GM21390 (cell line): ENCODE measurements at regions not wholly inside any gene's neighbourhood (a gene's known extent, or its start where the extent isn't known, plus 50 kb on each side); places are given as distances from the start of the nearest gene placed in this dataset.
A peak's percentile ranks its signal among the peaks of the same experiment; 100 is the strongest.

Experiments
- ATAC-seq: cut with Tn5 transposase; IDR thresholded peaks from one replicate; pipeline ENCODE4 v1.9.1; 2021; ENCODE audit not compliant: unreplicated experiment

DNA sequence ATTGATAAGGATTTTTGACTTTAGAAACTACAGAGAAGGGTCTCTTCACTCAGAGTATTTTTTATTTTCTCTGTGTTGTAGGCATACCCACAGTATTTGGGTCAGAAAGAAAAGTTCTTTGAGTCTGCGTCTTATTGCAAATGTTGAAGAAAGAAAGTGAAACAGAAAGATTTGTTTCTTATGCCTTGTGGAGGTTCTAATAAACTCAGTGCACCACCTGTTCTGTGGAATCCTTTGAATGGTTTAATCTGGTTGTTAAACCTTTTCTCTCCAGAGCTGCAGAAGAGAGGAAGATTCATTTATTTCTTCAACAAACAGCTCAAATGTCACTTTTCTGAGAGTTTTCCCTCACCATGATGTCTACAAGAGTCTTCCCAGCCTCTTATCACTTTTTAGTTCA, 146.6 kb upstream of the PLEKHG7 start:
- peak; percentile 32 for ATAC-seq

DNA sequence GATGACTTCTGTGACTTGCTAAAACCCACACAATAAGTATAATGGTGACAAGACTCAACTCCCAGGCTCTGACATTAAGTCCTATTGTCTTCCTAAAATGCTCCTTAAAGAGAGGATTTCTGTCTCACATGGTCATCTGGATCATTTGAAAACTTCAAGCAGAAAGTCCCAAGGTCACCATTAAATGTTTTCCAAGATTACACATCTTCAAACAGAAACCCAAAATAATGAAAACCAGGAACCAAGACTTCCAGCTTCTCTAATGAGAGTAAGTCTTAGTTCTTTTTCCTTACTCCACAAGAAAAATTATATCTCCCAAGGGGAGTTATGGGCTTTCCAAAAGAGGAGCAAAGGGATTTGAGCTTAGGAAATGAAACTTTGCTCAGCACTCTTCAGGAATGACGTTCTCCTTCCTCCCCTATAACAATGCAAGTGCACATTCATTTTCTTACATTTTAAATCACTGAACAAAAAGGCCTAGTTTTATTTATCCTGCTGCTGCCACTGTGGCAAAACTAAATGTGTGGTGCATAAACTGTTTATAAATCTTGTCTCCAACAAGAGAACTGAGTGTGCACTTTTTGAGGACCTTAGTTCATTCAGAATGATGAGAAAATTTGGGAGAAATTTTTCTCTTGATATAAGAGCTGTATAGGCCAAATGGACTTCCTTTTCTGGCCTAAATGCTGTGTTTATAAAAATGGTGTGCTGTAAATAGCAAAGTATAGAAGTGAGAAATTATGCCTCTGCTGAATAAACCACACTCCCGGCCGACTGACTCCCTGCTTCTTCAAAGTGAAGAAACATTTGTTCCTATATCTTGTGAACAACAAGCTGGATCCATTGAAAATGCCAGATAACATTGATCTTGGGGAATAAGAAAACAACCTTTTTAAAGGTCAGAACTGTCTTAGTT, 148.4 kb upstream of the PLEKHG7 start:
- no peak for ATAC-seq

DNA sequence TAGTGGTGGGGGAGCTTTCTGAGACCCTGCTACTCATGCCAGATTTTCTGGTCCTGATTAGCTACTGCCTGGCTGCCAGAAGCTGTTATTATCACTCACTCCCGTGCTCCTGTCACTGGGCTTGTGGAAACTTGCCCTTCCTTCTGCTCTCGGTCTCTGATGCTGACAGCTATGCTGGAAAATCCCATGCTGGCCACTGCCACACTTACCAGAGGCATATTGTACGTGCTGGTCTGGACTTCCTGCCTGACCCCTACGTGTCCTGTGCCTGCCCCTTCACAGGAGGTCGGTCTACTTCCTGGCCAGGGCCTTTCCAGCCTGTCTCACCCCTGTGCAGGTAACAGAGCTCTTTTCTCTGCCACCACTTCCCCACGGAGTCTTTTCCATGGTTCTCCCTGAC, 149.4 kb upstream of the PLEKHG7 start:
- ATAC-seq: no peak

DNA sequence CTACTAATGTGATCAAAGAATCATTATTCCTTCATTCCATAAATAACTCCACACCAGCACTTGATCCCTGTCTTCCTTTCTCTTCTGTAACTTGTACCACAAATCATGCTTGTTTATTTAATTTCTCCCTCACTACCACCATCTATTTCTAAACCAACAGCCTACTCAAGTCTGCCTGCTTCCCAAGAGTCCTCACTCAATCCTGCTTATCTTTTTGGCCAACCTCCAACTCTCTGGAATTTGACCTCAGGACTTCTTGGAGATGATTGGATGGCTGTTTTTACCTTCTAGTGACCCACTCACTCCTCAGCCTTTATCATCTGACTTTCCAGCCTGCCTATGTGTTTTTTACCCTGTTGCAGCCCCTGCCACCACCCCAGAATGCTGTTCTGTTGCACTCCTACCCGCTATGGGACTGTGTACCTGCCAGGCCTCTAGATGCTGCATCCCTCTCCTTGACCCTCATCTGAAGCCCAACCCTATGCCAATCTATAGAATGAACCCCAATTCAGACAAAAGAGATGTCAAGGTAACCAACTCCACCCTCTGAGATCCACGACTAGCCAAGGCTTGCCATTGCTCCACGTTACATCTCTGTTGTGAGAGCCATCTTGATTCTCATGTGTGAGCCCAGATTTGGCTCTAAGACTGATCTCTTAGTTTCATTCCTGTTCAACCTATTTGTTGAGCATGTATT, 150.2 kb upstream of the PLEKHG7 start:
- no peak for ATAC-seq

DNA sequence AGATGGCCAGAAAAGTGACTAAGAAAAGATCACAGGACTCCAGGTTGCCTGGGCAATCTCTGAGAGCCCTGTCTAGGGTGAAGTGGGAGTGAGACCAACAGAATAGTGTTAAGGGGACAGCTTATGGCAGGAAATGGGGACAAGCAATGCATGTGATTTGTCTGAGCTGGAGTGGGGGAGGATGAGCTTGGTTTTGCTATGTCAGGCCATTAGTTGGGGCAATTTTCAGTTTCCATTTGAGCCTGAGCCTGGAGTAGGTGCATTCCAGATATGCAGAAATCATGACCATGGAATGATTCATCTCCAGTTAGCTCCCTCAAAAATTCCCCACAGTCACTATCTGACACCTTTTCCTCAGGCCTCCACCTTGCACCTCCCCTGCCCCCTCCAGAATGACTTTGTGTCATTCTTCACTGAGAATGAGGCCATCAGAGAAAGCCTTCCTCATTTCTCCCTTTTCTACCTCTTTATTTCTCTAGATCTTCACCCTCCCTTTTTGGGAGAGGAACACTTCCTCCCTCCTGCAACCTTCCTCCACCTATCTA, 150.9 kb upstream of the PLEKHG7 start:
- peak; percentile 72 for ATAC-seq

DNA sequence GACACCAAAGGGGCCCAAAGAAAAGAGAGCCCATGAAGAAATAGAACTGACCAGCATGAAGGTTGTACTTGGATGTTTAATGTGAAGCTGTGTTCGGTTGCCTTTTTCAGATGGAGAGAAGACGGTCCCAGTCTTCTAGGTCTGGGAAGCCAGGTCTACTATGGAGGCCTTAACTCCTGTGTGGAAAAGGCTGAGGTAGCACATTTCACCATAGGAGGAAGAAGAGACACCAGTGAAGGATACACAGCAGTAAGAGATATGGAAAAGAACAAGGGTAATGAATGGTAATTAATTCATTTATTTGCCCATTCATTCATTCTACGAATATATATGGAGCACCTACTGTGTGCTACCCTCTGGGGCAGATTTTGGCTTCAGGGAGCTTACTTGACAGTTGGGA, 151.6 kb upstream of the PLEKHG7 start:
- ATAC-seq: no peak

DNA sequence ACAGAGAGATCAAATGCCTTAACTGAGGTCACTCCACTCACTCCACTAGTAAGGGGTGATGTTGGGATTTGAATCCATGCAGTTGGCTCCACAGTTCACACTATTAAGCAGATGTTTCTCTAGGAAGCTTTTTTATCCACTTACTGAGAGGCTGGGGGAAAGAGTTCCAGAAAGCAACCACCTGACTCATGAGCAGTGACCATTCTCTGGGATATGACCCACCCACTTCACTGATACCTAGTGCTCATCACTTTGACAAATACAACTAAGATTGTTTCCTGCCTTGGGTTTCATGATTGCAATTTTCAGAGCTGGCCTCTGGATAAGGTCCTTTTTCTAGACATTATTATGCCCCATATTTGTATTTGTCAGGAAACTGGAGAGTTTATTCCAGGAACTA, 152.1 kb upstream of the PLEKHG7 start:
- no peak for ATAC-seq

DNA sequence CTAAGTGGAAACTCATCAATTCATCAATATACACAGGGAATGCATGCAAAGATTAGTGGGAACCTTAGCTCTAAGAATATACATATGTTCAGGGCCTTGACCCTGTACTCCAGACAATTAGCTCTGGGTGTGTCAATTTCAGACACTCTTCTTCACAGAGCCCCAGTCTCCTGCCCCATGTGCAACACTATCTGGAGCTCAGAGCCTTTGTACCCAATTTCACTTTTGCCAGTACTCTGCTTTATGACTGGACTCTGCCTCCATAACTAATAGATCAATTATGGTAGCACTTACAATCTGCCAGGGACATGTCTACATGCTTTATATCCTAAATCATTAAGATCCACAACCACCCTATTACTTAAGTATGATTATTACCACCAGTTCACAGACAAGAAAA, 152.5 kb upstream of the PLEKHG7 start:
- ATAC-seq: no peak

DNA sequence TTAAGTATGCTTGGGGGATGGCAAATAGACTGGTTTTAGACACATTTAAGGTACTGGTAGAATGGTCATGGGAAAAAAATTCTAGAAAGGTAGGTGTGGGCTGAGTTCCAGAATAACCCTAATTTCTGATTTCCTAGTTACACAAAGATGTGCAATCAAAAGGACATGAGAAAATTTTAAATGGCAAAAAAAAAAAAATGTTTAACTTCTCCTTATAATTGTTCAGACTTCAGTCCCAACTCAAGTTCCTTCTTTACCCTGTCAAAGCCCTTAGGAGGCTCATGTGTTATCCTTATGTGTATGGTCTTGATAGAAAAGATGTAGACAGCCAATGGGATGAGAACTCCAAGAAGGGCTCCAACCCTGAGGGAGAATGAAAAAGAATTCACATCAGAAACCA, 153.3 kb upstream of the PLEKHG7 start:
- ATAC-seq: no peak

DNA sequence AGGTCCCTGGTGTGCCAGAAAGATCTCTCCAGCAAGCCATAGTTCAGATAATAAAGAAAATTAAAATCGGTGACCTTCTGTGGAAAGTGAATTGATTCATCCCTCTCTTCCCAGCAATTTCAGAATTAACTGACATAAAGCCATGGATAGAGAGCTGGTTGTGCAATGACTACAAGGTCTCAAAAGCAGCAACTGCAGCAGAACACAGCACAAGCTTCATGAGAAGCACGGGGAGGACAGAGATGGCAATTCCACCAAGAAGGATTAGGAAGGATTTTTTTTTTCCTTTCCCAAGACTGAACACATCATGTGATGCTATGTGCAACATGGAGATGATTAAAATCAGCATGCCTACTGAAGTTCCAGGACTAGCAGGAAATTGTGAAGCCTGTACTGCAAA, 154.9 kb upstream of the PLEKHG7 start:
- ATAC-seq: no peak

DNA sequence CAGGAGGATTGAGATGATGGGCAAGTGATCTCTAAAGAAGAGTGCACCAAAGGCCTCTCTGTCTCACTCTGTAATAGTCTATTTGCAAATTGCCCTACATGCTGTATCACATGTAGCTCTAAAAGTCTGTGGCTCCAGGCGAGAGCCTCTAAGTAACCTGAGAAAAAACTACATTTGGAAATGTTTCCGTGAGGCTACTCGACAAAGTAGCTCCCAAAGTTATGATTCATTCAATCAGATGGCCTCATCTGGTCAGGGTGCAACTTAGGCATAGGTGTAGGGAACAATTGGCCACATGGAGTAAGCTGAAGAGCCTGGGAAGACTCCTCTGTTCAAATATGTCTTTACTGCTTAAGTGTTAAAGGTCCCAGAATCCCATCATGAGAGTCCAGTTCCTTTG, 155.4 kb upstream of the PLEKHG7 start:
- ATAC-seq: no peak

DNA sequence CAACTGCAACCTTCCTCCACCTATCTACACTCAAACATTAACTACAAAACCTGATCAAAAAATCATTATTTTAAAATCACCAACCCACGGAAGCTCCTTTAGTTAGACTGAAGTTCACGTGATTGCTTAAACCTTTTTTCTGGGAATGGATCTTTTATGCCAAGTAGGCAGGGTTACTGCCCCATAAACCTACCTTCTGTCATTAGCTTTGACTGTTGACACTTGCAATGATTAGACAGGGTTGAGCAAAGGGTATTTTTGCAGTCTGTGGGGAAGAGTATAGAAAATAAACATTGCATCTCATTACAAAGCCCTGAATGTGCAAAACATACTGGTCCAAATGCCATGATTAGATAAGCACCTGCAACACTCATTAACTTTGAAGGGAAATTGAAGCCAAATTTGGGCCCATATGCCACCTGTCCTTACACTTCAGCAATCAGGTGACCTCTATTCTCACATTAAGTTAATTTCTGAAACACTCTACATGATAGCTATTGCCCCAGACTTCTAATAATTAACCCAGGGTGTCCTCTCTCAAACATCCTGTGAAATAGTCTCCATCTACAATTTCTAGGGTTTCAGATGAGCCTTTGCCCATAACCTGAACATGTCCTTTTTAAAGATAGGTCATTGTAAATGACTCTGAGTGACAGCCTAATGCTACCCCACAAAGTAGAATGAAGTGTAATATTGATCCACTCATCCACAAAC, 156.0 kb upstream of the PLEKHG7 start:
- ATAC-seq: peak; percentile 52

DNA sequence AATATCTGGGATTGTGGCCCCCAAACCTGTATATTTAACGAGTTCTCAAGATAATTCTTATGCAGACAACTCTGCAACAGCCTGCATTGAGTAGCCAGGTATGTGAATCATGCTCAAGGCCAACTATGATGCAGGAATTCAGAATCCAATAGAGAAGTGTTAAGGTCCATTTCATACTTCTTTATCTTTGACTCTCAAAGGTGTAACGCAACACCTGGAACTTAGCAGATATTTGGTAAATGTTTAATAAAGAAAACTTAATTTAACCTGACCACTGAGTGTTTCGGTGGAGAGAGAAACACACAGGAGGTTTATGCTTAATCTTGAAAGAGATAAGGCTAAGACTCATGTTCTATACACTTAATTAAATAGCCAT, 156.5 kb upstream of the PLEKHG7 start:
- no peak for ATAC-seq

DNA sequence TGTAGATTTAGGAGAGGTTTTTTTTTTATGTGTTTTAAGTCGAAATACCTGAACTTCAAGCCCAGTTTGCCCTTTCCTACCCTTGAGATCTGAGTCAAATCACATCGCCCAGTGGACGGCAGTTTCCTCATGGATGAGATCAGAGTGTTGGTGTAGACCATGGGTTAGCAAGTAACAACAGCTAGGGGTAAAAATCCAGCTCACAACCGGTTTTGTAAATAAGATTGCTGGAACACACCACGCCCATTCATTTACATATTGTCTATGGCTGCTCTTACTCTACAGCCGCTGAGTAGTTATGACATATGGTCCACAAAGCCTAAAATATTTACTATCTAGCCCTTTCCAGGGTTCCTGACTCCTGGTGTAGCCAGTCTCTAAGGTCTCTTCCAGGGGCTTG, 158.5 kb upstream of the PLEKHG7 start:
- ATAC-seq: no peak

DNA sequence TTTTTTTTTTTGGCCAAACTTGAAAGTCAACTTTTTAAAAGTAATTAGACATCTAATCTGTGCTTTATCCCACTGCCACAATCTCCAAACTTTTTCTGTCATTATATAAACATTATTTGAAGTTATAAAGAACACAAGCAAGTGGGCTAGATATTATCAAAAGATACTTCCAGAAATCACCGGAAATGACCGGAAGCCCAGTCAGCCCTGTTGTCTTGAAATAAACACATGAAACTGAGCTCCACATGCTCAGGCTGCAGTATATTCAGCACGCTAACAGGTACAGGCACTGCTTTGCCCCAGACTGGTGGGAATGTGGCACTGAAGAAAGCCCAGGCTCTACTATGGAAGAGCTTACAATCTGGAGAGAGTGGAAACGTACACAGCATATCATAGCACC, 158.9 kb upstream of the PLEKHG7 start:
- no peak for ATAC-seq

DNA sequence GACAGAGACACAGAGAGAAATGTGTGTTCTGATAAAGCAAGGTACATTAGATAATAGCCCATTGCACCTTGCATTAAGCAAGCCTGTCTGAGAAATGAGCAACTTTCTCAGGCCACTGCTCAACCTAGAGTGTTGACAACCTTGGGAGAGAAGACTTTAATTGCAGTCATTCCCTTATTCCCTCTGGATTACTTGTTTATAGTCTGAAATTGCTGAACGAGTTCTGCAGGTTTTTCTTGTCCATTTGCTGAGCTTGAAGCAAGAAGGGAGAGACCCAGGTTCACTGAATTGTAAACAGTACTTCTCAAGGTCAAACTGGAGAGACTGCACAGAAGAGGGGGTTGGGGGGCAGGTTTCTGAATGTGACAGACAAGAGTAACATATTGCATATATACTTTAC, 159.4 kb upstream of the PLEKHG7 start:
- no peak for ATAC-seq

DNA sequence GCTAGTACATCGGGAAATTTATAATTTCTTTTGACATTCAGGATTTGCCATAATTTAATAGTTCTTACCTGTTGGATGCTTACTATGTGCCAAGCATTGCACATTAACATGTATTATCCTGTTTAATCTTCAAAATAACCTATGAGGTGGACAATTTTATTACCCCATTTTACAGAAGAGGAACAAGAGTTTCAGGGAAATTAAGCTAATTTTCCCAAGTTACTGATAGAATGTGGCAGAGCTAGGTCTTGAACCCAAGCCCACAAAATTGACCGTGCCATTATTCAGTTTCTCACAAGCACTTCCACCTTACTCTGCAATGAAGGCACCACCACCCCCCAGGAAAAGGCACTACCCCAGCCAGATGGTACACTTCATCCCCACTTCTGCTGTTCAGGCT, 161.1 kb upstream of the PLEKHG7 start:
- no peak for ATAC-seq

DNA sequence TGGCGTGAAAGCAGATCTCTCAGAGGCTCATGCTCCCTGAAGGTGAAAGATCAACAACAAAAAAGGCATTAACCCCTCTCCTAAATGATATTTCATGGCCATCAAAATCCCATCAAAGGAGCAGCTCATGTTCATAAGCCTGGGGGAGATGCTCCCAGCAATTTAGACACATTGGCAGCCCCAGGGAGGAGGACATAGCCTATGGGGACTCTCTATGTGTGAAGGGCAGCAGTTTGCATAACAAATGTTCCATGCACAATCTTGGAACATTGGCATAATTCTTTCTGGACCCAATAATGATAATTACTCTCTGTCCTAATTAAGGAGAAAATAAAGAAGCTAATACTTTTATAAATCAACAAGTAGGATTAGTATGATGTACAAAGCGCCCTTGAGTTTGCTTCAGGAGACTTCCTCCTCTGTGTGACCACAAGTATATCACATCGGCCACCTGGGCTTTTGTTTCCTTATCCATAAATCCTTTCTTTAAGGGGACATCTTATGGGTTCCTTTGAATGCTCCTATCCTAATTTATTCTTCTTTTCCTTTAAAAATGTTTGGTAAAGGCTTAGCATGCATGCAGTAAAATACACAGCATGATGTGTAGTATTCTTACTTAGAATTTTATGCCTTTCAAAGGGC, 161.9 kb upstream of the PLEKHG7 start:
- no peak for ATAC-seq

DNA sequence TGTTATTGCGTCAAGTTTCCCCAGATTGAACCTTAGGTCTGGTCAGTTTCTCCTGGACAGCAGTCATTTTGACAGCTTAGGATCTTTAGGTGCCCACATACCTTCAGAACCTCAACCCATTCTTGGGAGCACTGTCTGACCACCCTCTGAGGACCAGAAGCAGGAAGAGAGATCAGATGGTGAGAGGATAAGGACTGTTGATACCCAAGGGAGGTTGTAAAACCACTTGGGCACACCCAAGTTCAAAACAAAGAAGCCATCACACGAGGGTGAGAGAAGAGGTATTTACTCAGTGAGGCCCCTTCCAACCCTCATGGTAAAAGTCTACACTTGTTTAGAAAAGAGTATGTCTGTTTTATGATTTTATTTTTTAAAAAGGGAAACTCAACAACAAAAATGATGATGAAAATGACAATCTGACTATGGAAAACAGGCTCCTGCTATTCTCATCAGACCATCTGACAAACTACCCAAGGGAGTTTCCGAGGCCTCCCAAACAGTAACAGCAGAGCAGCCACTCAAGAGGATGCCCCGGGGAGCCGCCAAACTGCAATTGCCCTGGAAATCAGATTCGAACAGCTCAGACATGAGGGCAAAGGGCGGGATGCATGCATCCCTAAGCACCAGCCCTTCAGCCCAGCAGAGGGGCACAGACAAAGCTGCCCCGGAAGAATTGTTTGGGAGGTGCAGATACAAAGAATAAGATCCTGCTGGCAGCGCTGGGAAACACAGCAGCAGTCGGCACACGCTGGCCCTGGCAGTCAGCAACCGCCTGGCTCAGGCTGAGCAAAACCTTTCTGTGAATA, 162.6 kb upstream of the PLEKHG7 start:
- no peak for ATAC-seq

DNA sequence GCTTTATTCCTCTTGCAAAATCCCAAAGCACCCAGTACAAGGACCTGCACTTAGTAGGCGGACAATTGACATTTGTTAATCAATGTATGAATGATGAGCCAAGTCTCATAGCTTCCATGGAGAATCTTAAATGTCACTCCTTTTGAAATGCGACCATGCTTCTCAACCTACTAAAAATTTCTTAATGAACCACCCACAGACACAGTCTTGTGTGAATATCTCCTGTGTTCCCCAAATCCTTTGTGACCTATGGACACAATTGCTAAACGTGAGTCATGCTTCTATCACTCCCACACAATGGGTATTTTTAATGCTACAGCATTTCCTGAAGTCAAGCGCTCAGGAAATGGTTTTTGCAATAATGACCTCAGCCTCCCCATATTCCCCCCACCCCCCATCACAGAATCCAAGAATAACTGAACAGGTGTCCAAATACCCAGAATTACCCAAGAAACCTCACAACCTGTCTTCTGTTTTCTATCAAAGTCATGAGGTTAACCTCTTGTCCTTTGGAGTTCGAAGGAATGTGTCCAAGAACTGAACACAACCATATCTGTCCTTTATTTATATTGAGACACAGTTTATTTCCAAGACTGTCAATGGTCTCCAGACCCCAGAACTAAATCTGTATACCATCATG, 163.6 kb upstream of the PLEKHG7 start:
- peak; percentile 50 for ATAC-seq
